ENCODE measurements at regions not wholly inside any gene's neighbourhood (a gene's known extent, or its start where the extent isn't known, plus 50 kb on each side); places are given as distances from the start of the nearest gene placed in this dataset.

DNA sequence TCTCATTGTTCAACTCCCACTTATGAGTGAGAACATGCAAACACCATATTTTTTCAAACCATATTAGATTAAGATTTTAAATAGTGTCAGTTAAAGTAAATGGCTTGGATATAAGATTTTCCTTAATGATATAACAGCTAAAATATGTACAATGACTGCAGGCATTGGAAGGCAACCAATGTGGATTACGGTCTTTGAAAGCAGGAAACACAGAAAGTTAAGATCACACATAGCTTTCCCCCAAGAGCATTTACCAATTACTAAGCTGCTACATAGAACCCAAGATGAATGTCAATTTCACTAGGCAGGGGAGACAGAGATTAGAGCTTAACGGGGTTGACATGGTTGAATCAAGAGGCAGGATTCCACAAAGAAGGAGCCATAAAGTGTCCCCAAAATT lies 173.2 kb upstream of the TRPC4 start:
- TF ChIP-seq SUZ12 (IDR thresholded peaks at IDR 0.05; ENCODE audit: extremely low read depth, insufficient read depth, insufficient read length): no peak
- TF ChIP-seq YY1 (IDR thresholded peaks at IDR 0.05; ENCODE audit: insufficient read depth, insufficient read length): no peak
